Stimulated activated CD8-positive, alpha-beta memory T cell treated with anti-CD3 and anti-CD28 coated beads, Interleukin-12 subunit alpha, Interleukin-12 subunit beta, amount 100 ng/mL, for 24 hours (primary cell): ENCODE measurements at regions not wholly inside any gene's neighbourhood (a gene's known extent, or its start where the extent isn't known, plus 50 kb on each side); places are given as distances from the start of the nearest gene placed in this dataset.

Experiments used
- DNase-seq: peaks from one replicate; pipeline ENCODE4 v3.0.0-alpha.2; 2020; ENCODE audit errors: extremely low read depth

DNA sequence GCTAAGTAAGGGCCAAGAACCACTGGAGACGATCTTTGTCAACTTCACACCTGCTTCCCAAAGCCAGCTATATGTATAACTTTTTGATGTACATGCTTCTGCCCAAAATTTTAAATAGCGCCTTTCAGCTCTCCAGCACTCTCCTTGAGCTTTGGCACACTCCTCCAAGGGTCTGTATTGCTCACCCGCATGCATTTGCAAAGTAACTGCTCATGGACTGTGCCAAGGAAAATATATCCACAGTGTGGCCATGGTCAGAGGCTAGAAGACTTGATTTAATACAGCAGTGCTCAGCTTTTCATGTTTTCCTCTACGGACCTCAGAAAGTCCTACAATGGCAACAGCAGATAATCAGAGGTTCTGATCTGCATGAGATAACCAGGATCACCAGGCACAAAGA is 550.1 kb downstream of the SOX6 start:
- DNase-seq: no peak

DNA sequence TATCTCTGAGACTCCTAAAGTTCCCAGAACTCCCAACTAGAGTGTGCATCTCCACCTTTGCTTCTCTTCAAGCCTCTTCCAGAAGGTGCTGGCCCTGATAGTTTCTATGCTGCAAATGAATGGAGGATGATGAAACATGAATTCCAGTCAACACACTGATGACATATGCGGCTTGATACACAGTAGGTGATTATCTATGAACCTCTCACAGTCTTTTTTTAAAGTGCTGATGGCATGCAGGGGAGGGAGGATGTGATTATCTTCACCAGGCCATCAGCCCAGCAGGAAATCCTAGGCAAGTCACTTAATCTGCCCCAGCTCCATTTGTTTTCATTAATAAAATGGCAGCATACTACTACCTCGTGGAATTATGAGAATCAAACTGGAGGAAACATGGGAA is 548.5 kb downstream of the SOX6 start:
- no peak for DNase-seq

DNA sequence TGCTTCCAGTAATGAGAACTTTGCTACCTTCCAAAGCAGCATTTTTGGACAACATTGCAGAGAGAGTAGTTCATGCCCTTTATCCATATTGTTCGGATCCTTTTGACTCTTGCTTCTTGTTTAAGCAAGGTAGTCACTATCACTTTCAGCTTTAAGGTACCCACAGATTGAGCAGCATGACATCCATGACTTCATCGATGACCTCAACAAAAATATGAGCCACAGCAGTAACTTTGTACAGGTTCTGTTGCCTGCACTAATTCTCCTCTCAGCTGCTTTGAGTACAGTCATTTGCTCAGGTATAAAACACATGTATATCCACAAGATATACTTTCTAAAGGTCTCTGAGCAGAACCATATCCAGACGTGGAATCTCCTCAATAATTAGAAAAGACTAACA is 546.3 kb downstream of the SOX6 start:
- DNase-seq: no peak

DNA sequence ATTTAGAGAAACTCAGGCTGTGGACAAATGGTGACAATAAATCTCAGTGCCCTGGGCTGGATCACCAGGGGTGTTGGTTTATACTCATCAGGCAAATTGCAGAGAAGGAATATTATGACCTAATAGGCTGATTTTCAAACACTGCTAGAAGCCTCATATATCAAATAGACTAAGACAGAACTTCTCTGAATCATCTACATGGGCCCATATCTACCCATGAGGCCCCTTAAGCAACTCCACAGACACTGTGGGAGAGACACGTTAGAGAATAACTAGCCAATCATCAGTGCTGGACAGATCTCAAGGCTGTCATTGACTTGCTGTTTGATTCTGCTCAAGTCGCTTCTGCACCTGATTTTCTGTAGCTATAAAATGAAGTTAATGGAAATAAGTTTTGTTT is 545.8 kb downstream of the SOX6 start:
- DNase-seq: no peak

DNA sequence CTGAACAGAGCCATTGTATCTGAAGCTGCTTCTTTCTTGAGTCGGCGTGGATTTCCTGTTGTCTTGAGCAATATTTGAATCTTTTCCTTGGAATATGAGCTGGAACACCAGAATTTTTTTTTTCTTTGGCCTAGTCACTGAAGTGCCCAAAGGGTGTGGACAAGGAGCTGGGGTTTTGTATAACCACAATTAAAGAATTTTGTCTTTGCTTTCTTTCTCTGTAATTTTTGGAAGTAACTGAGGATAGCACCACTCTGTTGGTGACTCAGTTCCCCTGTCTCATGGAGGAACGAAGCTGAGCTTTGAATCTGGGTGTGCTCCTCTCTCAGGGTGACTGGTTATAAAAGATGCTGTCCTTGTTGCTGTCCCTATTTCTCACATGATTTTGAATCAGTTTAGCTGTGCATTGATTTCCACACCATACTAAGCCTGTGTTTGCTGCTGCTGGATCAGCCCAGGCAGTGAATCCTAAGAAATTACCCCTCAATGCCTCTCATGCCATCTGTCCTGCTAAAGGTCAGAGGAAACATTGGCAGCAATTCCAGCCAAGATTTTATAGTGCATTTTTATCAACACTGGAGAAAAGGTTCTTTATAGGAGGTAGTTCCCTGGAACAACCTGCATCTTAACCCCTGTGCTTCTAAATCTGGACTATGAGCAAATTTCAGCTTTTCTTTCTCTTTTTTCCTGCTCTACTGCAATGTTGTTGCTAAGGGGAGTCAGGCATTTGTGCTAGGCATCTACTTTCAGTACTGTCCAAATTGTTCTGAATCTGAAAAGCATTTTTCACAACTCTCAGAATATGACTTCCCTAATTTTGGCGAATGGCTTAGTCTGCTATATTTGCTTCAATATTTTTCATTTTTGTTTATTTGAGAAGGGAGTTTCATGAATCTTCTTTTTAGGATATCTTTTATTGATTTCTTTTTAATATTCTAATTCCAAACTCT is 540.8 kb downstream of the SOX6 start:
- DNase-seq: no peak

DNA sequence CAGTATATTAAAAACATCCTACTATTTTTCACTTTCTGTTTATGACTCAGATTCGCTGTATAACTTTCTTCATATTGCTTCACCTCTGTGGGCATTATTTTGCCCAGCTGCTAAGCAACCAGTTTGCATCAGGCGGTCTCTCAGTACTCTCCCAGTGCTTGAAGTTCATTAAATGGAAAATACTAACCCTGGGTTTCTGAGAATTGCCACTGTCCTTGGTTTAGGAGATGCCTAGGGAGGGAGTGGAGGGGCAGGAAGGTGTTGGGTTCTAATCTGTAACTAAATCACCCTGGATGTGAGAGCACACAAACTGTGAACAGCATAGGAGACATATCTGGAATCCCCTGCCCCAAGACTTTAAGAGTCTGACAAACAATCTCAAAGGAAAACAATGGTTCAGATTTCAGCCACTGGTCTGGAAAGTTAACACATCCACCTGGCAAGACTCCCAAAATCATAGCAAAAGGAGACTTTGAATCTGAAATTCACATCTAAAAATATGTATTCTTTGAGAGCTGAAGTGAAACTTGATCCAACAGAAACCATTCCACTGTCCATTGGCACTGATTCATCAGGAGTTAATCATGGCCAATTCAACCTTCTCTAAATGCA is 540.0 kb downstream of the SOX6 start:
- DNase-seq: no peak

DNA sequence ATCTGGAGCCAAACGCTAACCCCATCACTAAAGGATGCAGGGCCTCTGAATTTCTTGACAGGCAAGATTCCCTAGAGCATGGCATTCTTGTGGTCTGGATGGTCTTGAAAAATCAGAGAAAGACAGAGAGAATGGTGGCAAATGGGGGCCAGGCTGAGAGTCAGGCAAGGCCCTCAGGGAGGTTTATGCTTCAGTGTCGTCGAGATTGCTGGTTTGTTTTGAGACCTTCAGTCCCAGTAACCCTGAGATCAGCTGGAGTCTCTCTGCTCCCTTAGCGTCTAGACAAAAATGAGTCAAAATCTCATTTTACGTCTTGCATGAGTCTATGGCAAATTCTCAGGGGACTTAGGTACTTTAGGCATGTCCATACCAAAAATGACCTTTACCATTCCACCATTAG is 539.3 kb downstream of the SOX6 start:
- DNase-seq: no peak

DNA sequence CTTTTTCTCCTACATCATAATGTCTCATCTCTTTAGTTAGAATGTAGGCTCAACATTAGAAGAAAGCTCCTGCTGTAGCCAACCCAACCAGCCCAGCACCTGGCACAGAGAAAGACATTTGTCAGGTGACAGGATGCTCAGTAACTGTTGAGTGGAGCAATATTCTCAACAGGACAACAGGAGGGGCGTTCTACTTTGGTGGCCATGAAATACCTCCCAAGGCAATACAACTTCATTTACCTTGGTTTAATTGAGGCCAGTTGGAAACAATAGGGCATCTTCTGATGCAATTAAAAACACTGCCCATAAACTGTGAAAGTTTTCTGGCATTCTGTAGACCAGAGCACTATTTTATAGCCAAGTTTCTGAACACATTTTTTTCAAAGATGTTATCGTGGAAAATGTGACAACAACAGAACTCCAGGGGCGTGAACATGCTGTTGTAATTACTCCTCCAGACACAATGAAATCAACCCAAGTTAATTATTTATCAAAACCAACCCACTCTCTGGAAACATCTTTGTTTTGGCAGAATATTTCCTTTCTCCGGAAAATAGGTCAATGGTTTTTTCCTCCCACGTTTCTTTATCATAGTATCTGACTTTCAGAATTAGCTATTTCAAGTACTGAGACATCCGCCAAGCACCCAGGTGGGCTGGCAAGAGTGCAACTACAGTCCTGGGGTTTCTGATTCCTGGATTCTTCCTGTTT is 538.1 kb downstream of the SOX6 start:
- no peak for DNase-seq

DNA sequence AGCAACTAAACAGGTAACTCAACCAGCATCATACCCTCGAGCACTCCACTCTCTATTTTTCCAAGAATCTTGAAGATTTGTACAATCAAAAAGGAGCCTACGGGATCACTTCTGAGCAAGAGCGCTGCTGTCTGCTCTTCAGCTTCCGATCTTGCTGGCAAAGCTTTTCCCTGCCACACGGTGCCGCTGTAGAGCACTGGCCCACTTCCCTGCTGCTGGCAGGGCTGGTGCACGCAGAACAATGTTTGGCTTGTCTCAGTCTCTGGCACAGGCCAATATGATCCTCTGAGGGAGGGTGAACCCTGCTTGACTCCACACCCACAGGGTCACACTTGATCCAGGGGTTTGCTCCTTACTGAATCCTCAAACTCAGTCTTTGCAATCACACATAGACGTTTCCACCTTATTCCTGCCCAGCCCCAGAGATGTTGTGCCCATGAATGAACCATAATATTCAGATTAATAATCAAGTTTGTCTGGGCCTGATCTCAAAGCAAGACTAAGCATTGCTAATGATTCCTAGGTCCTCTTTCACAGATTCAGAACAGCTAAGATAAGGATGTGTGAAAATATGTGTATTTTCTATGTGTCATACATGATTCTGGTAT is 536.6 kb downstream of the SOX6 start:
- no peak for DNase-seq

DNA sequence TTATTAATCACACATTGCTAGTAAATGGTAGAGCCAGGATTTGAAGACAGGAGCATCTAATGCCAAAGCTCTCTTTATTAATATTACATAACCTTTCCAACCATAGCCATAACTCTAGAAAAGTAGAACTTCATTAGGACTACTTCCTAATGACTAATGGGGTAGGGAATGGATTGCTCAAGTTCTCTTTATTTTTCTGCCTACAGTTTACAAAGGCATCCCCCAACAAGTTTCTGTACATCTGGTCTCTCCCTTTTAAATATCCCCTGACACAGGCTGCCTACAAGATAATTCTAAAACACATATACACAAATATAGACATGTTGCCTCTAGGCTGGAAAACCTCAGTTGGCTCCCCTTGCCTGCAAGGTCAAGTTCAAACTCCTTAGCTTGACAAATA is 534.9 kb downstream of the SOX6 start:
- no peak for DNase-seq

DNA sequence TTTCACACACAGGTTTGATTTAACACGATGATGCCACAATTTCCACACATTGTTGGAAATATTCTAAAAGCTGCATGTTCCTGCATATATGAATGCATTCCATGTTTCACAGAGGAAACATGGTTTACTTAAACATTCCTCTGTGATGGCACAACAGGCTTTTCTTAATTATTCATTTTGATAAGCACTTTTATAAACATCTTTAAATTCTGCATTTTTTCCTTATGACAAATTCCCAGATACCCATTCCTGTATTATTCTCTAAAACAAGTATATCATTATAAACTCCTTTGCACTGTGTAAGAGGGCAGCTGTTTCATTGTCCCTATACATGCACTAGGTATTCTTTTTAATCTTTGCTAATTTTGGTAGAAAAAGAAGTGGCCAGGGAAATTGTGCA is 532.3 kb downstream of the SOX6 start:
- no peak for DNase-seq

DNA sequence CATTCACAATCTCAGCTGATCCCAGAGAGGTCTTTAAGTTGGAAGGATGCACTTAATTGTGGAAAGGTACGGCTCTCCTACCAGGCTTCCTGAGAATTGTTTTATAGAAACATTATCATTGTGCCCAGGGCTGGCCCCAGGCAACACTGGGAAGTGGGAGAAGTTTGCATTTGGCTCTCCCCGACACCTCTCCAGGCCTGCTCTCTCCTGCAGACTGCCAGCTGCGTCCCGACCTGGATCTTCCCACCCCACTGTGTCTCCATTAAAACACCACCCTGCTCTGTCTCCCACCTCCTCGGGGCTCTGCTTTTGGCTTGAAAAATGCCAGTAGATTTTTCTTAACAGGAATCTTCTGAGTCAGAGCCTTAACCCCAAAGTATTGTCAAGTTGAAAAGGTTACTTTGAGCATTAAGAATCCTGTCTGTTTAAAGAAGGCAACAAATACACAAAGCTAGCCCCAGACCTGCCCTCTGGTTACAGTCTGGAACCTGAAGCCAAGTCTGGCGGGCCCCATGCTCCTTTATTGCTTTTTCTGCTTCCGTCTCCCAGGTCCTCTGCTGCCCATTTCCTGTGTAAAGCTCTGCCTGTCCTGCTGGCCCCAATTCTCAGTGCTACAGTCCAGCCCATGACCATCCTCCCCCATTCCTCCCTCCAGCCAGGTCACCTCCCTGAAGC is 530.2 kb downstream of the SOX6 start:
- no peak for DNase-seq

DNA sequence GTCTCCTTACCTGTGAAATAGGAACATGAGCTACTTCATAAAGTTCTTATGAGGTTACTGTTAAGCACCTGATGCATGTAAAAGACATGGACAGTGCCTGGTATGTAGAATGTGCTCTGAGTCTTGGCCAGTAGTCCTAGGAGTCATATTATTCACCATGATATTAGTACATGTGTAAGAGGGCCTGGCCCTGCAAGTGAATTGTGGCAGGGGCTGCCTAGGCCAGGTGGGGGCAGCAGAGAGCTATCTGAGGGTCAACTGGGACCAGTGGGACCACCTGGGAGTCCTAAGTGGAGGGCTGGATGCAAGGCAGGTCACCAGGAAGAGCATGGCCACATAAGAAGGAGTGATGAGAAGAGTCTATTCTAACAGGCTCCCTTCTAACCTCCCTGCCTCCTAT is 529.5 kb downstream of the SOX6 start:
- no peak for DNase-seq

DNA sequence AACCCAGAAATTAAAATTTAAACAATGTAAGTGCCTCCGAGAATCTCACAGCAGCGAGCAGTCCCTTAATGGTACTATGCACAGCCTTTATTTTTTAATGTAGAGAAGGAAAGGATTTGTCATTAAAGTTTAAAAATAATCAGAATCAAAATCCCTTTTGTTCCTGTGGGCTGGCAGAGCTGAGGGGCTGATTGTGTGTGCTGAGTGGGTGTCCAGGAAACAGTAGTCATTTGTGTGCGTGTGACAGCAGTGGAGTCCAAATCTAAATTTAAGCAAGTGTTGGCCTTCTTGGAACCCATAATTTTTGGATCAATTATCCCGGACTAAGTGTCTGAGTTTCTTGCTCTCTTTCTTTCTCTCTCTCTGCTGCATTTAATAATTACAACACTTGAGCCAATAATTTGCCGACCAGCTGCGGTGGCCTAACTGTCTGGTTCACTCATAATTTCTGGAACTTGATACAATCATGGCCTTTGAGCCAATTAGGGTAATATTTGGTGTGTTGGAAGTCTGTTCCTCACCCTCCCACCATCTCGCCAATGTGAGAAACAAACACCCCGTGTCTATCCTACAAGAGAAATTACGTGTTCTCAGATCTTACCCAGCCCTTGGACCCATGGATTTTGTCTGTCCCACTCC is 528.0 kb downstream of the SOX6 start:
- DNase-seq: no peak

DNA sequence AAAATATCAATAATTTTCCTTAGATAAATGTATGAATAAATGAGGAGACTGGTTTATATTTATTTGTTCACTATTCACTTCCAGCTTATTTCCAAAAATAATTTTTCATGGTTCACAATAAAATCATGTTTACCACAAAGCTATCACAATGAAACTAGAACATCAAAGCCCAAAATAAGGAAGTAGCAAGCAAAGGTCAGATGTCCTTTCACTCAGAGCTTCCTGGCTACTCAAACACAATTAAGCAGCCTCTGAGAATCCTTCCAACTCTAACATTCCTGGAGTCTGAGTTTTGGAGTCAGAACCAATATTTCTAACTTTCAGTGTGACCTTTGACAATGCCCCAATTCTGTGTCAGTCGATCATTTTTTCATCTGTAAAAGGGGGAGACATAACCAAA is 527.0 kb downstream of the SOX6 start:
- no peak for DNase-seq

DNA sequence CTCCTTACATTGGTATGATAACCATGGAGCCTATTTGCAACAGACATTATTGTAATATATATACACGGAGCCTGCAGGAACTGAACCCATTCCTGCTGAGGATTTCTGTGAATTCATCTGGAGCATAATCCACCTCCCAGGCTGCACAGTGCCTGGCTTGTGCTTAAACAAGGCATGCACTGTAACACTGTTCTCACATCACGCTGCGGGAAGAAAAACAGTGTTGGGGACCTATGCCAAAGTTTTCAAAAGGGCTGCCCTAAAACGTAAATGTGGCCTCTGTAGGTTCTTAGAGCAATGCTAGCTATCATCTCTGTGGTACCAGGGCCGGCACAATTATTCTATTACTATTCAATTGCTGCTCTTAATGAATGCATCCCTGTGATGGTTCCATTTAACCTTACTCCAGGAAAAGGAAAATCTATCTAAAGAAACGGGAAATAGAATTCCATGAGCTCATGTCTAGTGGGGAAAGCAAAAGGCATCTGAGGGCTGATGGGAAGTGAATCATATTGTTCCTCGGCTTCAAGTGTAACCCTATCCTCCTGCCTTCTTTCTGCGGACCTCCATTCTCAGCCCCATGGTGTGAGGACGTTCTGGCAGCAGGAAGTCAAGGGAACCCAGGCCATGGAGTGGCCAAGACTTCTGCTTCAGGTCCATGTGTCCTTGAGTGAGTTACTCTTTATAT is 525.5 kb downstream of the SOX6 start:
- no peak for DNase-seq

DNA sequence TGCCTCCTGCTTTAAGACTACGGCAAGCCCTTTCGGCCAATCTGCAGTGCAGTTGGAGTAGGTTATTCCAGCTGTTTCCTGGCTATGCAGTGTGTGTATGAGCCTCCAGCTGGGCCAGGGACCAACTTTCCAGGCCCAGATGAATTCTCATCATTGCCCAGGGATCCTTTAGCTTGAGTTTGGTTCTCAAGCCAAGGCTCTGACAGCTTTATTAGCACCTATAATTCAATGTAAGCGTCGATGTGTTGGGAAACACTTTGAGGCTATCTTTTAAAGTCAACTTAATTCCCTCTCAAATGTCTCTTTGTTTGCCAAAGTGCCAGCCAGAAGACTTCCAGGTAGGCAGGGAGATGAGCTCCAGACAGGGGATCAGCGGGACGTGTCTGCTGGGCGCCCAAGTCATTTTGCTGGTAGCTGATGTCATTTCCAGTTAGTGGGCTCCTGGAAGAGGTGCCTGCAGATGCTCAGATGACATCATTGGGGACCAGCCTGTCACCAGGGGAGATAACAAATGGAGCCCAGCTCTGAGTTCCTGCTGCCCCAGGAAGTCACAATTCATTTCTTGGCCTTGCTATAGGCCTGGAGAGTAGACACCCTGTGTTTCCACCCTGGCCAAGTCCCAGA is 520.4 kb downstream of the SOX6 start:
- DNase-seq: no peak

DNA sequence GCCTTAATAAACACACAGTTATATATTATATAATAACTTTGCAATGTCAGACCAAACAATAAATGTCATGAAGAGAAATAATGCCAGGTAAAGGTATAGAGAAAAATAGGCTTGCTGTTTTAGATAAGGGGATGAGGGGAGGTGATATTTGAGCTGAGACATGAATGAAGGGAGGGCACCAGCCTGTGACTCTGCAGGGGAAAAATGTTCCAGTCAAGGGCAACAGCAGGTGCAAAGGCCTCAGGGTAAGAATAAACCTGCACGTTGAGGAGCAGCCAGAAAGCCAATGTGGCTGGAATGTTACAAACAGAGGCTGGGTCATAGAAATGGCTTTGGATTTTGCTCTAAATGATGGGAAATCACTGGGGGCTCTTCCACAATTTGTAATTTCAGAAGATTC is 519.6 kb downstream of the SOX6 start:
- no peak for DNase-seq

DNA sequence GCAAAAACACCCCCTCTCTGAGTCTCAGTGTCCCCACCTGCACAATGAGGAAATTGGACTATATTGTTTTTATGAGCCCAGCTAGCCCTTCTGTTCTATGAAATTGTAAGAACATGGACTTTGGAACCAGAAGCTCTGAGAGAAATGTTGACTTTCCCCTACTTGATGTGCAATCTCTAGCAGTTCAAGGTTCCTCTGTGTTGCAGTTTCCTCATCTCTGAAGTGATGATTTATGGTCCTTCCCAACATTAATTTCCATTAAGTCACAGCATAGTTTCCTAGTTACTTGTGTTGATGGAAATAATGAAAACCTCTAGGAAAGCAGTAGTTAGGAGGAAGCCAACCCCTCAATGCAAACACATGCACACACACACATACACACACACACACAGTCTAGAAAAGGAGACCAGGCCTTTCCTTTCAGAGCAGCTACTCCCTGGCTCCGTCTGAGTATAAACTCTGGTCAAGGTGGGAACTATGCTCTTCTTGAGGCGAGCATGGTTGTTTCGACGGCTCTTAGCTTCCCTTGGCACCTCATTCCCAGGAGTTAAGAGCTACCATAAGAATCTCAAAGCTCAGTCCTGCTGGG is 518.4 kb downstream of the SOX6 start:
- DNase-seq: no peak

DNA sequence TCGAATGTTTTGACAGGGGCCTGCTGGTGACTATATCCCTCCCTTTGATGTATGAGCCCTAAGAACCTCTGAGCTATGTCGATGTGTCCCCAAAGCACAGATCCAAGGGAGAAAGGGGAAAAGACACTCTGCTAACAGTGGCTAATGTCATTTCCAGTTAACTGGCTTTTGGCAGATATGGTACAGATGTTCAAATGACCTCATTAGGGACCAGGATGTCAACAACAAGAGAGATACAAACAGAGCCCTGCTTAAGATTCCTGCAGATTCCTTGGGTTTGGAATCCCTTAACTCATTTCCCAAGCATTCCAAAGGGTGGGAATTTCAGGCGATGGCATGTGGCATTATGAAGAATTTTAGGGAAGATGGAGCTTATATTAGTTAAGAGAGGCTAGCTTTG is 517.3 kb downstream of the SOX6 start:
- DNase-seq: no peak
